Body of pancreas (tissue), 4 donors: ENCODE measurements at regions not wholly inside any gene's neighbourhood (a gene's known extent, or its start where the extent isn't known, plus 50 kb on each side); places are given as distances from the start of the nearest gene placed in this dataset.

Source experiments
- ATAC-seq: fragments of 150-250 bp; one replicate; pipeline ENCODE4 v1.9.1; 2016
- DNase-seq, 4 donors: peaks; one replicate each; pipeline ENCODE4 v3.0.0-alpha.2; 2019
- H3K27ac ChIP-seq, 4 donors: fragments of 200-600 bp; sonication (generic); 1 replicate in 3 of 4; 2 replicates in 1 of 4; pipeline versions ENCODE4 v1.5.1 to v1.6.1; 2016 to 2019; ENCODE audit warnings: mild to moderate bottlenecking in 1 of 4, mixed read lengths in 1 of 4, moderate library complexity in 1 of 4
- H3K27me3 ChIP-seq, 2 donors: fragments of 200-600 bp; sonication (generic); one replicate each; pipeline ENCODE4 v1.6.0; 2016; ENCODE audit warnings: mild to moderate bottlenecking in 1 of 2
- H3K36me3 ChIP-seq, 2 donors: fragments of 200-600 bp; sonication (generic); replicated peaks in 1 of 2; 2 replicates each; pipeline ENCODE4 v1.5.1; 2016; ENCODE audit warnings: low read depth in 2 of 2; ENCODE audit not compliant: insufficient read depth in 1 of 2
- H3K4me1 ChIP-seq: fragments of 200-600 bp; sonication (generic); one replicate; pipeline ENCODE4 v1.6.0; 2016
- H3K4me3 ChIP-seq, 2 donors: fragments of 200-600 bp; sonication (generic); 1 replicate in 1 of 2; 2 replicates in 1 of 2; pipeline ENCODE4 v1.5.1; 2016 to 2019
- H3K9me3 ChIP-seq, 3 donors: fragments of 200-600 bp; sonication (generic); 1 replicate in 2 of 3; 2 replicates in 1 of 3; pipeline ENCODE4 v1.5.1; 2016
- CTCF ChIP-seq, 7 experiments: fragments of 450-650 bp in 4 of 7; fragments of 200-600 bp in 3 of 7; sonication (generic) in 3 of 7; IDR thresholded peaks; one replicate each; pipeline ENCODE4 v1.5.1; 2016 to 2019; ENCODE audit warnings: antibody characterized with exemption in 7 of 7
- POLR2A ChIP-seq, 3 donors: fragments of 450-650 bp; IDR thresholded peaks; one replicate each; pipeline ENCODE4 v1.6.1; 2016; ENCODE audit warnings: antibody characterized with exemption in 3 of 3, mild to moderate bottlenecking in 2 of 3
- WGBS, 2 donors: methylation state at CpG; one replicate each; pipeline ENCODE4 v1.1.5; 2017; 5-methylcytosine and 5-hydroxymethylcytosine counted together
- intact Hi-C: fragments of 100-400 bp; cut with DNase I; formaldehyde crosslinking; loops from one replicate; pipeline ENCODE4 v1.15.1; 2023

- TF ChIP-seq CTCF (IDR thresholded peaks at IDR 0.05), result no peak
- no peak for TF ChIP-seq POLR2A (IDR thresholded peaks at IDR 0.05)
- H3K27ac ChIP-seq, result no peak overlapping the region
- no peaks in the 10 kb centered on the region for H3K27me3 ChIP-seq
- no peaks in the 10 kb centered on the region for H3K36me3 ChIP-seq
- ATAC-seq (no peak), DNase-seq (no peak)
- no peaks in the 10 kb centered on the region for H3K9me3 ChIP-seq
- intact Hi-C loops, result no loop called here
- no peaks in the 10 kb centered on the region for H3K4me1 ChIP-seq
- H3K4me3 ChIP-seq, result no peak overlapping the region
- 79 to 84% methylated on average over 3 of the region's 3 CpGs for WGBS, 2 donors
Observed at GRCh38 chr2:7182525-7182924, 265.3 kb downstream of the RNF144A start.

- 64% methylated on average over 8 of the region's 8 CpGs; no CpG with 5 or more reads in 1 of the 2 donors for WGBS, 2 donors
Observed at GRCh38 chr2:7189106-7189505, 271.9 kb downstream of the RNF144A start.

GRCh38 chr2:7190587-7191324 lies 273.5 kb downstream of the RNF144A start:
- 75 to 76% methylated on average over 5 of the region's 5 CpGs for WGBS, 2 donors
- intact Hi-C loops, result no loop called here
- ATAC-seq, result no peak

More at GRCh38 chr2:7189106-7189505, 271.9 kb downstream of the RNF144A start:
- no peaks in the 10 kb centered on the region for H3K4me1 ChIP-seq
- H3K9me3 ChIP-seq, result no peaks in the 10 kb centered on the region
- DNase-seq (no peak), ATAC-seq (no peak)
- TF ChIP-seq CTCF (IDR thresholded peaks at IDR 0.05) (no peak), POLR2A (IDR thresholded peaks at IDR 0.05) (no peak)
- intact Hi-C loops, result no loop called here
- no peaks in the 10 kb centered on the region for H3K27me3 ChIP-seq
- no peak overlapping the region for H3K4me3 ChIP-seq
- H3K36me3 ChIP-seq, result no peaks in the 10 kb centered on the region
- no peak overlapping the region for H3K27ac ChIP-seq

GRCh38 chr2:7191932-7192331 lies 274.7 kb downstream of the RNF144A start:
- Histone ChIP-seq H3K4me3 (no peak overlapping the region), H3K9me3 (no peaks in the 10 kb centered on the region), H3K27me3 (no peaks in the 10 kb centered on the region), H3K36me3 (no peaks in the 10 kb centered on the region), H3K27ac (no peak overlapping the region), H3K4me1 (no peaks in the 10 kb centered on the region)
- TF ChIP-seq CTCF (IDR thresholded peaks at IDR 0.05) (no peak), POLR2A (IDR thresholded peaks at IDR 0.05) (no peak)
- intact Hi-C loops, result no loop called here
- WGBS, 2 donors, result 47 to 54% methylated on average over 4 of the region's 4 CpGs
- ATAC-seq, result no peak
- DNase-seq, result no peak

More at GRCh38 chr2:7190587-7191324, 273.5 kb downstream of the RNF144A start:
- H3K4me1 ChIP-seq, result no peaks in the 10 kb centered on the region
- H3K36me3 ChIP-seq, result no peaks in the 10 kb centered on the region
- H3K4me3 ChIP-seq, result no peak overlapping the region
- no peaks in the 10 kb centered on the region for H3K9me3 ChIP-seq
- no peaks in the 10 kb centered on the region for H3K27me3 ChIP-seq
- TF ChIP-seq POLR2A (IDR thresholded peaks at IDR 0.05) (no peak), CTCF (IDR thresholded peaks at IDR 0.05) (no peak)
- DNase-seq, result no peak
- no peak overlapping the region for H3K27ac ChIP-seq

GRCh38 chr2:7193457-7193856 lies 276.2 kb downstream of the RNF144A start:
- no peak for ATAC-seq
- intact Hi-C loops, result no loop called here

More at GRCh38 chr2:7193457-7193856, 276.2 kb downstream of the RNF144A start:
- TF ChIP-seq POLR2A (IDR thresholded peaks at IDR 0.05), result no peak
- TF ChIP-seq CTCF (IDR thresholded peaks at IDR 0.05), result no peak
- no peak for DNase-seq
- Histone ChIP-seq H3K9me3 (no peaks in the 10 kb centered on the region), H3K4me1 (no peaks in the 10 kb centered on the region), H3K27me3 (no peaks in the 10 kb centered on the region), H3K36me3 (no peaks in the 10 kb centered on the region), H3K4me3 (no peak overlapping the region), H3K27ac (no peak overlapping the region)
